ENCODE measurements at regions not wholly inside any gene's neighbourhood (a gene's known extent, or its start where the extent isn't known, plus 50 kb on each side); places are given as distances from the start of the nearest gene placed in this dataset.

GRCh38 chr4:180940680-180941079, 1302.5 kb upstream of the TENM3 start:
- H3K79me2 ChIP-seq (ENCODE audit: insufficient read depth, low read depth) = no peaks in the 10 kb centered on the region
- H3K4me3 ChIP-seq (IDR thresholded peaks at IDR 0.05; ENCODE audit: insufficient read depth, low read depth, low read length) = no peak overlapping the region
- no peak overlapping the region for H2AFZ ChIP-seq (ENCODE audit: low read depth)
- H4K20me1 ChIP-seq (ENCODE audit: insufficient read depth) = no peaks in the 10 kb centered on the region
- no peaks in the 10 kb centered on the region for H3K27me3 ChIP-seq (ENCODE audit: insufficient read depth, low read depth)
- no peak overlapping the region for H3K9ac ChIP-seq
- H3K4me1 ChIP-seq (ENCODE audit: low read depth, poor library complexity, severe bottlenecking) = no peaks in the 10 kb centered on the region
- no peak overlapping the region for H3K27ac ChIP-seq
- no peaks in the 10 kb centered on the region for H3K36me3 ChIP-seq (ENCODE audit: insufficient read depth)
- H3K4me2 ChIP-seq = no peak overlapping the region
- TF ChIP-seq CTCF (conservative IDR thresholded peaks at IDR 0.05; ENCODE audit: low read depth, low read length) = no peak

- H3K27ac ChIP-seq = no peak overlapping the region
- no peaks in the 10 kb centered on the region for H3K79me2 ChIP-seq (ENCODE audit: insufficient read depth, low read depth)
- no peak overlapping the region for H3K4me3 ChIP-seq (IDR thresholded peaks at IDR 0.05; ENCODE audit: insufficient read depth, low read depth, low read length)
- no peak for TF ChIP-seq CTCF (conservative IDR thresholded peaks at IDR 0.05; ENCODE audit: low read depth, low read length)
- no peak overlapping the region for H3K4me2 ChIP-seq
- H2AFZ ChIP-seq (ENCODE audit: low read depth) = no peak overlapping the region
- H3K27me3 ChIP-seq (ENCODE audit: insufficient read depth, low read depth) = no peaks in the 10 kb centered on the region
- no peaks in the 10 kb centered on the region for H3K4me1 ChIP-seq (ENCODE audit: low read depth, poor library complexity, severe bottlenecking)
- H3K36me3 ChIP-seq (ENCODE audit: insufficient read depth) = no peaks in the 10 kb centered on the region
- no peak overlapping the region for H3K9ac ChIP-seq
- no peaks in the 10 kb centered on the region for H4K20me1 ChIP-seq (ENCODE audit: insufficient read depth)
These were observed 1300.8 kb upstream of the TENM3 start for GRCh38 chr4:180942367-180942916.

- Histone ChIP-seq H3K4me1 (ENCODE audit: low read depth, poor library complexity, severe bottlenecking) (no peaks in the 10 kb centered on the region), H2AFZ (ENCODE audit: low read depth) (no peak overlapping the region)
These were observed 1297.0 kb upstream of the TENM3 start for GRCh38 chr4:180946188-180946587.

GRCh38 chr4:180947425-180947824, 1295.8 kb upstream of the TENM3 start:
- H3K4me1 ChIP-seq (ENCODE audit: low read depth, poor library complexity, severe bottlenecking) = no peaks in the 10 kb centered on the region
- no peak overlapping the region for H3K4me2 ChIP-seq
- H3K27me3 ChIP-seq (ENCODE audit: insufficient read depth, low read depth) = no peaks in the 10 kb centered on the region
- H3K27ac ChIP-seq = no peak overlapping the region
- no peak overlapping the region for H2AFZ ChIP-seq (ENCODE audit: low read depth)
- no peak for TF ChIP-seq CTCF (conservative IDR thresholded peaks at IDR 0.05; ENCODE audit: low read depth, low read length)
- no peaks in the 10 kb centered on the region for H3K36me3 ChIP-seq (ENCODE audit: insufficient read depth)
- no peak overlapping the region for H3K9ac ChIP-seq
- no peaks in the 10 kb centered on the region for H3K79me2 ChIP-seq (ENCODE audit: insufficient read depth, low read depth)
- no peaks in the 10 kb centered on the region for H4K20me1 ChIP-seq (ENCODE audit: insufficient read depth)
- no peak overlapping the region for H3K4me3 ChIP-seq (IDR thresholded peaks at IDR 0.05; ENCODE audit: insufficient read depth, low read depth, low read length)

More at GRCh38 chr4:180946188-180946587, 1297.0 kb upstream of the TENM3 start:
- Histone ChIP-seq H3K36me3 (ENCODE audit: insufficient read depth) (no peaks in the 10 kb centered on the region), H3K27me3 (ENCODE audit: insufficient read depth, low read depth) (no peaks in the 10 kb centered on the region), H3K9ac (no peak overlapping the region), H3K79me2 (ENCODE audit: insufficient read depth, low read depth) (no peaks in the 10 kb centered on the region), H3K4me3 (IDR thresholded peaks at IDR 0.05; ENCODE audit: insufficient read depth, low read depth, low read length) (no peak overlapping the region), H4K20me1 (ENCODE audit: insufficient read depth) (no peaks in the 10 kb centered on the region), H3K27ac (no peak overlapping the region), H3K4me2 (no peak overlapping the region)
- TF ChIP-seq CTCF (conservative IDR thresholded peaks at IDR 0.05; ENCODE audit: low read depth, low read length) = no peak

All from KMS-11 (cell line).